GM12878 (cell line): ENCODE measurements at regions not wholly inside any gene's neighbourhood (a gene's known extent, or its start where the extent isn't known, plus 50 kb on each side); places are given as distances from the start of the nearest gene placed in this dataset.
A peak's percentile ranks its signal among the peaks of the same experiment; 100 is the strongest.

Source experiments
- ATAC-seq: fragments of 200-7000 bp; cut with Tn5 transposase; 3 replicates; pipeline ENCODE4 v1.9.1; 2020; ENCODE audit warnings: mild to moderate bottlenecking, moderate library complexity
- BruUV-seq: library from RNA; stranded (reverse); fragments of 400-500 nt; replicated peaks from 2 replicates; lab custom pipeline; 2021; lab: Mats Ljungman, UMichigan
- CTCF ChIA-PET: fragments of 300-600 bp; sonication (Branson Sonifier 250); formaldehyde crosslinking; extraction: SDS; loops from one replicate; lab custom pipeline; 2021; ENCODE audit warnings: inconsistent platforms; lab: Yijun Ruan, JAX
- POLR2A ChIA-PET: fragments of 350-600 bp; formaldehyde crosslinking; extraction: SDS; loops from one replicate; lab custom pipeline; 2021; ENCODE audit warnings: inconsistent platforms; lab: Charles Lee
- RAD21 ChIA-PET: fragments of 300-600 bp; sonication (Branson Sonifier 250); formaldehyde crosslinking; loops from one replicate; lab custom pipeline; 2023; ENCODE audit warnings: antibody characterized with exemption; ENCODE audit not compliant: unreplicated experiment; lab: Charles Lee
- SMC1A ChIA-PET: fragments of 300-600 bp; sonication (Branson Sonifier 250); formaldehyde crosslinking; loops from one replicate; lab custom pipeline; 2023; ENCODE audit not compliant: unreplicated experiment, uncharacterized antibody; lab: Charles Lee
- DNase-seq: peaks from one replicate; pipeline ENCODE4 v3.0.0-alpha.2; 2011; ENCODE audit warnings: low read depth, low spot score
- FAIRE-seq: peaks from 3 replicates; lab custom pipeline; 2011; peaks lifted over from hg19 to GRCh38; lab: Jason Lieb, UNC
- H2AFZ ChIP-seq: 2 replicates; pipeline ENCODE4 v1.6.0; 2011; ENCODE audit warnings: low read depth, low read length, control low read depth; ENCODE audit not compliant: control insufficient read depth
- H3K27ac ChIP-seq: 2 replicates; pipeline ENCODE4 v1.5.1; 2011; ENCODE audit warnings: control low read depth; ENCODE audit not compliant: control insufficient read depth, insufficient read depth
- H3K27me3 ChIP-seq, 2 experiments: replicated peaks in 1 of 2; 2 replicates each; pipeline versions ENCODE4 v1.6.0 to v1.6.1; 2011; ENCODE audit warnings: low read length in 1 of 2; ENCODE audit not compliant: control insufficient read depth in 2 of 2, insufficient read depth in 2 of 2
- H3K36me3 ChIP-seq, 2 experiments: 2 replicates each; pipeline ENCODE4 v1.5.1; 2011; ENCODE audit warnings: low read length in 1 of 2; ENCODE audit not compliant: control insufficient read depth in 2 of 2, insufficient read depth in 2 of 2
- H3K4me1 ChIP-seq: 2 replicates; pipeline ENCODE4 v1.6.1; 2011; ENCODE audit warnings: mild to moderate bottlenecking, low read length, moderate library complexity, mixed read lengths; ENCODE audit not compliant: control insufficient read depth, insufficient read depth
- H3K4me2 ChIP-seq: 2 replicates; pipeline ENCODE4 v1.6.0; 2011; ENCODE audit warnings: control low read depth; ENCODE audit not compliant: control insufficient read depth, insufficient read depth
- H3K4me3 ChIP-seq: fragments of 200-600 bp; sonication (generic); 2 replicates; pipeline ENCODE4 v1.5.1; 2016
- H3K79me2 ChIP-seq: 2 replicates; pipeline ENCODE4 v1.6.0; 2011; ENCODE audit warnings: low read length; ENCODE audit not compliant: control insufficient read depth, insufficient read depth
- H3K9ac ChIP-seq: 2 replicates; pipeline ENCODE4 v1.8.0; 2011; ENCODE audit warnings: low read length, control low read depth, mixed read lengths; ENCODE audit not compliant: control insufficient read depth, insufficient read depth
- H3K9me3 ChIP-seq: replicated peaks from 3 replicates; pipeline ENCODE4 v1.5.1; 2011; ENCODE audit warnings: mild to moderate bottlenecking, low read length; ENCODE audit not compliant: control insufficient read depth, insufficient read depth
- H4K20me1 ChIP-seq: 2 replicates; pipeline ENCODE4 v1.6.0; 2011; ENCODE audit not compliant: control insufficient read depth, insufficient read depth
- BACH1 ChIP-seq: fragments of 450-650 bp; IDR thresholded peaks from 2 replicates; pipeline ENCODE4 v1.6.1; 2017; ENCODE audit warnings: mild to moderate bottlenecking, borderline replicate concordance
- BRCA1 ChIP-seq: IDR thresholded peaks from 2 replicates; pipeline ENCODE4 v1.6.1; 2011; ENCODE audit warnings: low read depth, low read length, improper control_type of control experiment
- CBX3 ChIP-seq: fragments of 200-600 bp; sonication (generic); IDR thresholded peaks from 2 replicates; pipeline ENCODE4 v1.6.1; 2016; ENCODE audit warnings: low read depth, borderline replicate concordance
- CTCF ChIP-seq, 3 experiments: IDR thresholded peaks in 2 of 3; conservative IDR thresholded peaks in 1 of 3; 2 replicates each; pipeline ENCODE4 v1.5.1; 2011; ENCODE audit warnings: low read depth in 3 of 3, low read length in 3 of 3, mild to moderate bottlenecking in 3 of 3, control low read depth in 2 of 3, moderate library complexity in 2 of 3, inconsistent platforms in 1 of 3, mixed read lengths in 1 of 3; ENCODE audit not compliant: control insufficient read depth in 2 of 3, insufficient read depth in 1 of 3; ENCODE audit errors: extremely low read depth in 1 of 3
- EP300 ChIP-seq, 2 experiments: fragments of 150-350 bp in 1 of 2; IDR thresholded peaks; 2 replicates each; pipeline ENCODE4 v1.6.1; 2011 to 2012; ENCODE audit warnings: low read depth in 2 of 2, low read length in 2 of 2, borderline replicate concordance in 1 of 2, improper control_type of control experiment in 1 of 2, inconsistent platforms in 1 of 2; ENCODE audit not compliant: control insufficient read depth in 1 of 2
- HDAC2 ChIP-seq: fragments of 200-600 bp; sonication (generic); IDR thresholded peaks from 2 replicates; pipeline ENCODE4 v1.6.1; 2017
- NFXL1 ChIP-seq: fragments of 450-650 bp; IDR thresholded peaks from 2 replicates; pipeline ENCODE4 v1.6.1; 2017; ENCODE audit warnings: antibody characterized with exemption, mild to moderate bottlenecking, borderline replicate concordance
- NFYA ChIP-seq: IDR thresholded peaks from 2 replicates; pipeline ENCODE4 v1.6.1; 2011; ENCODE audit warnings: low read depth, mild to moderate bottlenecking, low read length, improper control_type of control experiment, borderline replicate concordance
- NFYB ChIP-seq: IDR thresholded peaks from 2 replicates; pipeline ENCODE4 v1.6.1; 2011; ENCODE audit warnings: low read depth, mild to moderate bottlenecking, low read length, improper control_type of control experiment, moderate library complexity; ENCODE audit not compliant: insufficient read depth
- TAF1 ChIP-seq: IDR thresholded peaks from 2 replicates; pipeline ENCODE4 v1.6.1; 2011; ENCODE audit warnings: mild to moderate bottlenecking, low read depth, low read length, borderline replicate concordance
- TCF3 ChIP-seq: IDR thresholded peaks from 2 replicates; pipeline ENCODE4 v1.6.1; 2012; ENCODE audit warnings: low read depth, mild to moderate bottlenecking, low read length, borderline replicate concordance; ENCODE audit not compliant: insufficient read depth
- YBX1 ChIP-seq: fragments of 450-650 bp; IDR thresholded peaks from 2 replicates; pipeline ENCODE4 v1.6.1; 2016; ENCODE audit warnings: antibody characterized with exemption
- ZNF274 ChIP-seq: IDR thresholded peaks from one replicate; pipeline ENCODE4 v1.8.0; 2011; ENCODE audit not compliant: insufficient read length, insufficient read depth
- WGBS: methylation state at CpG from one replicate; pipeline ENCODE4 v1.1.6; 2016; ENCODE audit warnings: low lambda C conversion rate; ENCODE audit not compliant: insufficient replicate concordance, insufficient coverage; ENCODE audit errors: missing lambda C conversion rate; 5-methylcytosine and 5-hydroxymethylcytosine counted together
- in situ Hi-C: fragments of 300-500 bp; cut with MboI; formaldehyde crosslinking; loops from 9 replicates; pipeline ENCODE4 v1.14.3; 2018; ENCODE audit warnings: mixed read lengths
- intact Hi-C: fragments of 100-400 bp; cut with micrococcal nuclease; formaldehyde crosslinking; loops from one replicate; pipeline ENCODE4 v1.14.2; 2022; ENCODE audit not compliant: unreplicated experiment

- BruUV-seq: no TSS peak
- WGBS: 46% methylated on average over 13 of the region's 14 CpGs
- no peak overlapping the region for H3K4me3 ChIP-seq
- no peak overlapping the region for H3K9ac ChIP-seq
- in situ Hi-C loops (no loop called here), intact Hi-C loops (no loop called here)
- ChIA-PET CTCF (no interaction called here), RAD21 (no interaction called here), POLR2A (no interaction called here), SMC1A (no interaction called here)
- H2AFZ ChIP-seq: no peak overlapping the region
- ATAC-seq (peak; percentile 33; the same call in 1 of the 3 replicates), FAIRE-seq (no peak), DNase-seq (no peak)
- peaks cover 6% of the 10 kb centered on the region in 2 experiments; a peak in 3 of 4 replicates for H3K27me3 ChIP-seq
- no peak overlapping the region for H3K27ac ChIP-seq
- no peak for TF ChIP-seq TAF1
- no peak for TF ChIP-seq BRCA1
- TF ChIP-seq ZNF274: no peak
- TF ChIP-seq BACH1: no peak
- TF ChIP-seq EP300 (IDR thresholded peaks at IDR 0.05; ENCODE audit: borderline replicate concordance in 1 of 2, control insufficient read depth in 1 of 2, low read depth in 2 of 2, low read length in 2 of 2): no peak
- TF ChIP-seq CBX3: no peak
- no peak for TF ChIP-seq YBX1
- TF ChIP-seq NFXL1: no peak
- no peak for TF ChIP-seq NFYA
- no peak for TF ChIP-seq TCF3
- TF ChIP-seq HDAC2: no peak
- no peak for TF ChIP-seq CTCF (IDR thresholded peaks at IDR 0.05 in 2 of 3, conservative IDR thresholded peaks at IDR 0.05 in 1 of 3; ENCODE audit: control insufficient read depth in 2 of 3, extremely low read depth in 1 of 3, insufficient read depth in 1 of 3, low read depth in 3 of 3, low read length in 3 of 3)
- TF ChIP-seq NFYB: no peak
- no peaks in the 10 kb centered on the region for H3K79me2 ChIP-seq
- no peaks in the 10 kb centered on the region for H4K20me1 ChIP-seq
- no peaks in the 10 kb centered on the region for H3K4me1 ChIP-seq
- H3K36me3 ChIP-seq: no peaks in the 10 kb centered on the region
- no peaks in the 10 kb centered on the region; the same call in 2 of the 3 replicates for H3K9me3 ChIP-seq
- H3K4me2 ChIP-seq: no peak overlapping the region
Measured at GRCh38 chr3:10702961-10703740, 112.9 kb upstream of the SLC6A11 start.
